ENCODE measurements at regions not wholly inside any gene's neighbourhood (a gene's known extent, or its start where the extent isn't known, plus 50 kb on each side); places are given as distances from the start of the nearest gene placed in this dataset.

- TF ChIP-seq SREBF2 (IDR thresholded peaks at IDR 0.05) (no peak), FOSL2 (IDR thresholded peaks at IDR 0.05) (no peak), FOSL2 (CRISPR knock-in tag; IDR thresholded peaks at IDR 0.05) (no peak), CBX8 (IDR thresholded peaks at IDR 0.05) (no peak), RAD21 (conservative IDR thresholded peaks at IDR 0.05 in 1 of 2, IDR thresholded peaks at IDR 0.05 in 1 of 2) (no peak)
These were observed 296.7 kb upstream of the DPH6 start (continued) for GRCh38 chr15:35842631-35843030.

GRCh38 chr15:35843498-35843897 lies 297.5 kb upstream of the DPH6 start:
- 56% methylated on average over 2 of the region's 2 CpGs for WGBS (ENCODE audit: missing lambda C conversion rate)
- no peaks in the 10 kb centered on the region for H3K9me3 ChIP-seq
- FAIRE-seq (no peak), ATAC-seq (no peak), DNase-seq (ENCODE audit: low read depth in 1 of 2, low spot score in 1 of 2) (no peak)
- TF ChIP-seq USF2 (IDR thresholded peaks at IDR 0.05) (no peak), RCOR1 (IDR thresholded peaks at IDR 0.05; ENCODE audit: low read depth, low read length) (no peak), RFX5 (IDR thresholded peaks at IDR 0.05) (no peak), FOXS1 (CRISPR knock-in tag; IDR thresholded peaks at IDR 0.05) (no peak), HDAC2 (IDR thresholded peaks at IDR 0.05) (no peak), KDM1A (IDR thresholded peaks at IDR 0.05; ENCODE audit: low read depth) (no peak), REST (IDR thresholded peaks at IDR 0.05) (no peak), POLR2AphosphoS2 (conservative IDR thresholded peaks at IDR 0.05; ENCODE audit: low read length) (no peak), CHD4 (IDR thresholded peaks at IDR 0.05; ENCODE audit: borderline replicate concordance) (no peak), KDM5A (IDR thresholded peaks at IDR 0.05) (no peak), HOXB5 (CRISPR knock-in tag; IDR thresholded peaks at IDR 0.05) (no peak), MAX (IDR thresholded peaks at IDR 0.05) (no peak), PBX3 (IDR thresholded peaks at IDR 0.05) (no peak), HMGXB4 (CRISPR knock-in tag; IDR thresholded peaks at IDR 0.05; ENCODE audit: borderline replicate concordance) (no peak), CHD2 (IDR thresholded peaks at IDR 0.05; ENCODE audit: low read length, partially characterized antibody) (no peak), FOSL2 (IDR thresholded peaks at IDR 0.05) (no peak), FOSL2 (CRISPR knock-in tag; IDR thresholded peaks at IDR 0.05) (no peak), POLR2A (IDR thresholded peaks at IDR 0.05; ENCODE audit: low read length) (no peak), JUN (IDR thresholded peaks at IDR 0.05) (no peak)
- CTCF ChIA-PET: no interaction called here
- POLR2A ChIA-PET: no interaction called here
- H3K27ac ChIP-seq: no peak overlapping the region
- H3K4me3 ChIP-seq: no peak overlapping the region
- H3K4me2 ChIP-seq: no peak overlapping the region
- no peaks in the 10 kb centered on the region for H3K4me1 ChIP-seq
